Stimulated activated CD8-positive, alpha-beta memory T cell treated with anti-CD3 and anti-CD28 coated beads, Interleukin-15, amount 100 ng/mL, for 48 hours (primary cell): ENCODE measurements at regions not wholly inside any gene's neighbourhood (a gene's known extent, or its start where the extent isn't known, plus 50 kb on each side); places are given as distances from the start of the nearest gene placed in this dataset.
"Not testable (repeated sequence)": the region's sequence is repeated elsewhere in the genome, so short reads cannot be mapped to it uniquely, and the experiment has no call there.

Experiments used
- DNase-seq, 2 donors: peaks; one replicate each; pipeline ENCODE4 v3.0.0-alpha.2; 2020; ENCODE audit warnings: low read depth in 2 of 2

GRCh38 chr15:92753591-92753990 lies 98.0 kb upstream of the FAM174B start:
- no peak for DNase-seq

- DNase-seq: no peak
Observed at GRCh38 chr15:92763459-92763858, 107.9 kb upstream of the FAM174B start.

- DNase-seq: not testable (repeated sequence)
Observed at GRCh38 chr15:92768131-92768530, 112.6 kb upstream of the FAM174B start.

- DNase-seq: no peak
Observed at GRCh38 chr15:92770641-92771040, 115.1 kb upstream of the FAM174B start.

GRCh38 chr15:92772061-92772460 lies 116.5 kb upstream of the FAM174B start:
- DNase-seq: no peak

GRCh38 chr15:92772626-92773244 lies 117.2 kb upstream of the FAM174B start:
- DNase-seq: no peak

- no peak for DNase-seq
Observed at GRCh38 chr15:92773340-92773739, 117.8 kb upstream of the FAM174B start.

GRCh38 chr15:92779874-92780273 lies 120.2 kb upstream of the CHD2 start:
- no peak for DNase-seq

- DNase-seq: no peak
Observed at GRCh38 chr15:92780843-92781242, 119.3 kb upstream of the CHD2 start.

GRCh38 chr15:92781925-92782453 lies 118.1 kb upstream of the CHD2 start:
- no peak for DNase-seq

- DNase-seq: no peak
Observed at GRCh38 chr15:92787116-92787515, 113.0 kb upstream of the CHD2 start.

GRCh38 chr15:92788196-92788595 lies 111.9 kb upstream of the CHD2 start:
- DNase-seq: no peak

- not testable (repeated sequence) for DNase-seq
Observed at GRCh38 chr15:92788793-92789192, 111.3 kb upstream of the CHD2 start.

GRCh38 chr15:92796161-92796611 lies 103.9 kb upstream of the CHD2 start:
- no peak for DNase-seq

- no peak for DNase-seq
Observed at GRCh38 chr15:92797168-92798052, 102.7 kb upstream of the CHD2 start.

GRCh38 chr15:92800013-92800412 lies 100.1 kb upstream of the CHD2 start:
- DNase-seq: no peak

- not testable (repeated sequence) for DNase-seq
Observed at GRCh38 chr15:92800416-92801055, 99.6 kb upstream of the CHD2 start.

- DNase-seq: not testable (repeated sequence)
Observed at GRCh38 chr15:92801056-92801773, 98.9 kb upstream of the CHD2 start.

GRCh38 chr15:92801774-92802464 lies 98.2 kb upstream of the CHD2 start:
- DNase-seq: no peak

GRCh38 chr15:92803536-92803851 lies 96.6 kb upstream of the CHD2 start:
- DNase-seq: no peak
